ENCODE measurements at regions not wholly inside any gene's neighbourhood (a gene's known extent, or its start where the extent isn't known, plus 50 kb on each side); places are given as distances from the start of the nearest gene placed in this dataset.
"Not testable (repeated sequence)": the region's sequence is repeated elsewhere in the genome, so short reads cannot be mapped to it uniquely, and the experiment has no call there.

- no peak for DNase-seq
Measured at GRCh38 chr1:187977298-187977697, 1148.5 kb downstream of the PLA2G4A start.

DNA sequence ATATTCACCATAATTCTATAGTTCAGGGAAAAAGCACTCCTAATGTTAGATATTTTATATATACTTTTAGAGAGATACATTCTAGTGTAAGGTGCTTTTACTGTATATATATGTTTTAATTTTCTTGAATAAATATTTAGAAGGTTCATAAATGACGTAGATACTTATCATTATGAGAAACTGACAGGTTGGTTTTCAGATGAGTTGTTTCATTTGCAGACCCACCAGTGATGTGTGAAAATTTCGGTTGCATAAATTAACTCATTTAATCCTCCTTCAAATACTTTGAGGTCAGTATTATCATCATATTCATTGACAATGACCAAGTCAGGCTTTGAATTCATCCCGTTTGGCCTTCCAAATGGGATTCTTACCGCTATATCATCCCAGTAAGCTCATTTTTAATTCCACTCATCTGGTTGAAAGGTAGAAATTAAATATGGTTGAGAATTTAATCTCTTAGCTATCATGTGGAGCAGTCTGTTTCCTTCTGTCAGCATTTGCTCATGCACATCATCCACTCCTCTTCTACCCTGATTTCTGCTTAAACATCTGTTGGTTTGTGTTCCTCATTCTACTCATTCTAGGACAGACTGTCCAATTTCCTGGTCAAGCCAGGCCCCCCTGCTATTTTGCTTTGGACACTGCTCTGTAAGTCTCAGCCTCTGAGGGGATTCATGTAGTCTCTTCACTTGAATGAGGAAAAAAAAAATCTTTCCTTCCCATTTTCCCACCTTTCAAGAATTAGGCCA is 1156.6 kb downstream of the PLA2G4A start:
- DNase-seq, result no peak

GRCh38 chr1:187985897-187986654 is 1157.3 kb downstream of the PLA2G4A start:
- DNase-seq, result no peak

- no peak for DNase-seq
Measured at GRCh38 chr1:187987236-187987776, 1158.6 kb downstream of the PLA2G4A start.

DNA sequence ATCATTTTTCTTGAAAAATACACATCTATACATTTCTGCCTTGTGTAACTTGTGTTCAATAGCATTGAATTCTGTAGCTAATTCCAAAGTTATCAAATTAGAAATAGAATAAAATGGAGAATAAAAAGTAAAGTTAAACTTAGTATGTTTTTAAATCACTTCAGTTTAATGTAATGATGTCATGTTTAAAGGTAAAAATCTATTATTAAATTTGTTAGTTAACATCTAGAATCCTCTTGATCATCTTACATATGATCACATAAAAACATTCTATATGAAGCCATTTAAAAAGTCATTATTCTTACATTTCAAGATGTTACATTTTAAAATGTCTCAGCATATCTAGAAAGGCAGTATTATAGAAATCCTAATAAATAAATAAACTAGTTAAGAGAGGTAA is 1163.2 kb downstream of the PLA2G4A start:
- DNase-seq, result no peak

- DNase-seq, result no peak
Measured at GRCh38 chr1:187996780-187997179, 1168.0 kb downstream of the PLA2G4A start.

DNA sequence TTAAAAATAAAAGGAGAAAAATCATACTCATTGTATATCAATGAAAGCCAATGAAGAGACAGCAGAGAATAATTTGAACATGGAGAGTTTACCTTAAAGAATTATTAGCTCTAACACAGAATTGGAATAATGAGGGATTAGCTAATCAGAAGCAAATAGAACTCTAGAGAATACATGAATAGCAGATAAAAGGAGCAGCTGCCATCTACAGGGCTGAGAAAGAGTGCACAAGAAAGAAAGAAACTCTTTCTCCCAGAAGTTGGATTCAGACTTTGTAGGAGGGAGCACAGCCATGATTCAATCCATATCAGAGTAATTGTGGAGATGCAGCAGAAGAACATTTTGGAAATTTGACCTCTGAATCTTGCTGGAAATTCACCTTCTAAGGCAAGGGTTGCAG is 1171.2 kb downstream of the PLA2G4A start:
- no peak for DNase-seq

GRCh38 chr1:188003687-188004086 is 1174.9 kb downstream of the PLA2G4A start:
- DNase-seq, result not testable (repeated sequence)

GRCh38 chr1:188004849-188005248 is 1176.1 kb downstream of the PLA2G4A start:
- no peak for DNase-seq

DNA sequence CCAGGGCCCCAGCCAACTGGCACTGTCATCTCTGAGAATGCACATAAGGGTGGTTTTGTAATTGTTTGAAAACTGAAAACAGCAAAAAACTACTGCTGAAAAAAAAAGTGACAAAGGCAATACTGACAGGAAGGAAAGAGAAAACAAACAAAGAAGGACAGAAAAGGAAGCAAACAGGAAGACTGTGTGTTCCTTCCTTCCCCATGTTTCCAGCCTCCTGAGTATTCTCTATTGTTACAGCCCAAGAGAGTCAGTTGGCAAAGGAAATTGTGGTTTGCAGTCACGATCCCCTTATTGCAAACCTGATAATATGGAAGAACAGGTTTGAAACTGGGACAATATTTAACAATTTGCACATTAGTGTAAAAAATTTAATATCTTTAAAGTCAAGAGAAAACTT is 1177.6 kb downstream of the PLA2G4A start:
- DNase-seq, result no peak

- DNase-seq, result not testable (repeated sequence)
Measured at GRCh38 chr1:188013222-188013849, 1184.6 kb downstream of the PLA2G4A start.

- DNase-seq, result no peak
Measured at GRCh38 chr1:188017921-188018320, 1189.2 kb downstream of the PLA2G4A start.

DNA sequence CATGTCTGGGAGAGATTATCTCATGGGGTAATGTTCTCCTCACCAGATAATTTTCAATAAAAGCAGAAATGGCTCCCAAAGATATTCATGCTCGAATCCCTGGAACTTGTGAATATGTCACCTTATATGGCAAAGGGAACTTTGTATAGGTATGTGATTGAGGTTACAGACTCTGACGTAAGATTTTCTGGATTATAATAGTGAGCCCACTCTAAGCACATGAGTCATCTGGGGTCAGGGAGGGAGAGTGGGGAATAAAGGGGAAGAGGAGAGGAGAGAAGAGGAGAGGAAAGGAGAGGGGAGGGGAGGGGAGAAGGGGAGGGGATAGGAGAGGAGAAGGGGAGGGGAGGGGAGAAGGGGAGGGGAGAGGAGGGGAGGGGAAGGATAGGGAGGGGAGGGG is 1193.9 kb downstream of the PLA2G4A start:
- no peak for DNase-seq

DNA sequence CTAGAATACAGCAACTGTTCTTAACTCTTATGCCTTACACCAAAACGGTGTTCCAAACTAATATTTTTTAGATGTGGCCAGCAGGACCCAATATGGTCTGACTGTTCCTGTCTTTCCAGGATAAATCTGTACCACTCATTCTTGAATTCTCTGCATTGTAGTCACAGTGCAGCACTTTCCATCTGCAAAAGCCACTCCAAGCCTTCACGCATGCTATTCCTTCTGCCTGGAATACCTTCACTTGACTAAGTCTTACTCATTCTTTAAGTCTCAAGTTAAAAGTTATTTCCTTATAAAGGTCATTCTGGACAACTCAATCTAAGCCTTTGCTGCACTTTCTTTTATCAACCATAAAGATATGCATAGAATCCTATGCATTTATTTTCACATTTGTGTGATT is 1194.5 kb downstream of the PLA2G4A start:
- no peak for DNase-seq

GRCh38 chr1:188027613-188028012 is 1198.9 kb downstream of the PLA2G4A start:
- DNase-seq, result no peak

DNA sequence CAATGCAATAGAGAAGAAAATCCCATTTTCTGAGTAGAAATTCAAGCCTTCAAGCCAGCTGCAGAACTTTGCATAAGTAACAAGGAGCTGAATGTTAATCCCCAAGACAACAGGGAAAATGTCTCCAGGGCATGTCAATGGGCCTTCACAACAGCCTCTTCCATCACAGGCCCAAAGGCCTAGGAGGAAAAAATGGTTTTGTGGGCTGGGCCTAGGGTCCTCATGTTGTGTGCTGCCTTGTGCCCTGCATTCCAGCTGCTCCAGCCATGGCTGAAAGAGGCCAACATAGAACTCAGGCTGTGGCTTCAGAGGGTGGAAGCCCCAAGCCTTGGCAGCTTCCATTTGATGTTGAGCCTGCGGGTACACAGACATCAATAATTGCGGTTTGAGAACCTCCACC is 1208.8 kb downstream of the PLA2G4A start:
- not testable (repeated sequence) for DNase-seq

DNA sequence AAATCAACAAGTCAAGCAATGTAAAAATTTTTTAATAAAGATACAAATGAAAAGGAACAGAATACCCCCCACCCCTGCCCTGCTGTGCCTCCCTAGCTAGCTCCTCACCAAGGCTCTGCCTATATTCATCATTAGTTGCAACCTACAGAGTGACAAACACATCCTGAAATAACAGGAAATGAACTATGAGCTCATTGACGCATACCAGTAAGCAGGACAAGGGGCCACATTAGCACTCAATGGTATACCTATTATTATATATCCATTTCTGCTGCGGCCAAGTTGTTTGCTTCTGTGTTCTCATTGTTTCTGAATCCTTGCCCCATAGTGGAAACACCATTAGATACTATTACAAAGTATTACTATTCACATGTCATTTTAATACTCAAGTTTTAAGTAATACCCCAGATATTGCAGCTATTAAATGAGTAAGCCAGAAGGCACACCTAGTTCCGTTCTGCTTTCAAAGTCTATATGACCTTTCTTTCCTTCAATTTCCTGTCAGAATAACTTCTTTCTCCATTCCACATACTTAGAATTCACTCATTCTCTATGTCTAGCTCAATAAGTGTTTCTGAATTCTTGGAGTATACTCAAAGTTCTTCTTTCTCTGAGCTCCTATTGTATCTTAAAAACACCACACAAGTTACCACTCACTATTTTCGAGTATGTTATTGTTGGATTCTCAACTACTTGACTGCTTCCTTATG is 1214.9 kb downstream of the PLA2G4A start:
- no peak for DNase-seq

GRCh38 chr1:188050250-188050649 is 1221.5 kb downstream of the PLA2G4A start:
- no peak for DNase-seq

GRCh38 chr1:188056011-188056410 is 1227.3 kb downstream of the PLA2G4A start:
- DNase-seq, result no peak

DNA sequence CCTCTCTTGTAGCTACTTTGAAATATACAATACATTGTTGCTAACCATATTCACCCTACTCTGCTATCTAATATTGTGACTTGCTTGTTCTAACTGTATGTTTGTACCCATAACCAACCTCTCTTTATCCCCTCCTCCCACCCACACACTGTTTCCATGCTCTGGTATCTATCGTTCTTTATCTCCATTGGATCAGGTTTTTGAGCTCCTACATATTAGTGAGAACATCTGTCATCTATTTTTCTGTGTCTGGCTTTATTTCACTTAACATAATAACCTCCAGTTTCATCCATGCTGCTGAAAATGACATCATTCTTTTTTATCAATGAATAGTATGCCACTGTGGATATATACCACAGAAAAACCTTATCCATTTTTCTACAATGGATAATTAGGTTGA is 1230.1 kb downstream of the PLA2G4A start:
- DNase-seq, result no peak

DNA sequence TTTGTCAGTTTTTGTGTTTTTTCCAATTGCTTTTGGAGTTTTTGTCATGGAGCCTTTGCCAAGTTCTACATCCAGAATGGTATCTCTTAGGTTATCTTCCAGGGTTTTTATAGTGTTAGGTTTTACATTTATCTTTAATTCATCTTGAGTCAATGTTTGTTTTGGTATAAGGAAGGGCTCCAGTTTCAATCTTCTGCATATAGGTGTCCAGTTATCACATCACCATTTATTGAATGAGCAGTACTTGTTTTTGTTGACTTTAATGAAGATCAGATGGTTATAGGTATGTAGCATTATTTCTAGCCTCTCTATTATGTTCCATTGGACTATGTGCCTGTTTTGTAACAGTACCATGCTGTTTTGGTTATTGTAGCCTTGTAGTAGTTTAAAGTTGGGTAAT is 1233.1 kb downstream of the PLA2G4A start:
- no peak for DNase-seq

- no peak for DNase-seq
Measured at GRCh38 chr1:188062456-188062855, 1233.7 kb downstream of the PLA2G4A start.

- no peak for DNase-seq
Measured at GRCh38 chr1:188065917-188066316, 1237.2 kb downstream of the PLA2G4A start.

All from T1000 (cell line).